GM10266 (cell line): ENCODE measurements at regions not wholly inside any gene's neighbourhood (a gene's known extent, or its start where the extent isn't known, plus 50 kb on each side); places are given as distances from the start of the nearest gene placed in this dataset.
"Not testable (repeated sequence)": the region's sequence is repeated elsewhere in the genome, so short reads cannot be mapped to it uniquely, and the experiment has no call there.

ENCODE experiments used
- DNase-seq: peaks from one replicate; pipeline ENCODE4 v3.0.0; 2012; ENCODE audit errors: extremely low spot score
- CTCF ChIP-seq: IDR thresholded peaks from 2 replicates; pipeline ENCODE4 v1.5.1; 2012; ENCODE audit warnings: mild to moderate bottlenecking, low read depth; ENCODE audit not compliant: control insufficient read depth, insufficient read depth; ENCODE audit errors: missing control alignments

- no peak for DNase-seq
- no peak for TF ChIP-seq CTCF
Measured at GRCh38 chr5:63008195-63008594, 429.6 kb downstream of the LRRC70 start.

GRCh38 chr5:62994842-62995241, 416.2 kb downstream of the LRRC70 start:
- DNase-seq = not testable (repeated sequence)

GRCh38 chr5:62985749-62986148, 407.1 kb downstream of the LRRC70 start:
- DNase-seq = no peak
- TF ChIP-seq CTCF = no peak

GRCh38 chr5:62982348-62982747, 403.7 kb downstream of the LRRC70 start:
- DNase-seq = no peak
- TF ChIP-seq CTCF = no peak

GRCh38 chr5:62980884-62981283, 402.3 kb downstream of the LRRC70 start:
- no peak for DNase-seq
- no peak for TF ChIP-seq CTCF

- TF ChIP-seq CTCF = no peak
- DNase-seq = no peak
Measured at GRCh38 chr5:62979472-62979871, 400.9 kb downstream of the LRRC70 start.

- TF ChIP-seq CTCF = no peak
- no peak for DNase-seq
Measured at GRCh38 chr5:62977661-62978060, 399.0 kb downstream of the LRRC70 start.

GRCh38 chr5:62974623-62975022, 396.0 kb downstream of the LRRC70 start:
- no peak for DNase-seq
- TF ChIP-seq CTCF = no peak
